Aorta (tissue), 5 donors: ENCODE measurements at regions not wholly inside any gene's neighbourhood (a gene's known extent, or its start where the extent isn't known, plus 50 kb on each side); places are given as distances from the start of the nearest gene placed in this dataset.
"Not testable (repeated sequence)": the region's sequence is repeated elsewhere in the genome, so short reads cannot be mapped to it uniquely, and the experiment has no call there.

Experiments
- ATAC-seq: fragments of 200-7000 bp; cut with Tn5 transposase; one replicate; pipeline ENCODE4 v1.9.1; 2022; ENCODE audit warnings: moderate library complexity; ENCODE audit not compliant: low FRiP score
- DNase-seq, 2 donors: peaks; one replicate each; pipeline ENCODE4 v3.0.0-alpha.2; 2020
- H3K27ac ChIP-seq, 2 donors: one replicate each; pipeline ENCODE4 v1.5.1; 2013; ENCODE audit warnings: low read length in 2 of 2, mild to moderate bottlenecking in 2 of 2, moderate library complexity in 2 of 2, control low read depth in 1 of 2, inconsistent platforms in 1 of 2, low read depth in 1 of 2
- H3K27me3 ChIP-seq, 2 donors: one replicate each; pipeline ENCODE4 v1.6.1; 2013; ENCODE audit warnings: control low read depth in 1 of 2, low read length in 1 of 2, mild to moderate bottlenecking in 1 of 2, moderate library complexity in 1 of 2; ENCODE audit not compliant: insufficient read depth in 2 of 2, control insufficient read depth in 1 of 2
- H3K36me3 ChIP-seq, 2 donors: one replicate each; pipeline ENCODE4 v1.6.1; 2013; ENCODE audit warnings: control low read depth in 1 of 2, low read length in 1 of 2, mild to moderate bottlenecking in 1 of 2; ENCODE audit not compliant: insufficient read depth in 2 of 2, control insufficient read depth in 1 of 2
- H3K4me1 ChIP-seq, 2 donors: one replicate each; pipeline ENCODE4 v1.6.1; 2013; ENCODE audit warnings: low read length in 2 of 2, control low read depth in 1 of 2, mild to moderate bottlenecking in 1 of 2, moderate library complexity in 1 of 2; ENCODE audit not compliant: insufficient read depth in 2 of 2, control insufficient read depth in 1 of 2
- H3K4me3 ChIP-seq, 2 donors: one replicate each; pipeline ENCODE4 v1.5.1; 2013; ENCODE audit warnings: low read length in 2 of 2, control low read depth in 1 of 2, mild to moderate bottlenecking in 1 of 2
- H3K9me3 ChIP-seq: one replicate; pipeline ENCODE4 v1.6.1; 2013; ENCODE audit warnings: mild to moderate bottlenecking, low read length; ENCODE audit not compliant: control insufficient read depth
- WGBS, 2 donors: extraction: QIAGEN DNeasy Blood & Tissue Kit; methylation state at CpG; one replicate each; pipeline ENCODE4 v1.1.7; 2013; 5-methylcytosine and 5-hydroxymethylcytosine counted together
- intact Hi-C, 2 donors: fragments of 100-400 bp; cut with DNase I; formaldehyde crosslinking; loops; one replicate each; pipeline versions ENCODE4 v1.14.2 to v1.15.0; 2022
- donor health status: healthy with polysubstance abuse.
- donor health status: Bipolar disorder and iron deficiency.
- donor health status: DM: no; HTN: no; CAD: no.
- donor health status: DM: no; HTN: no; CAD: no.
- donor health status: DM: yes; HTN: yes; CAD: no.

DNA sequence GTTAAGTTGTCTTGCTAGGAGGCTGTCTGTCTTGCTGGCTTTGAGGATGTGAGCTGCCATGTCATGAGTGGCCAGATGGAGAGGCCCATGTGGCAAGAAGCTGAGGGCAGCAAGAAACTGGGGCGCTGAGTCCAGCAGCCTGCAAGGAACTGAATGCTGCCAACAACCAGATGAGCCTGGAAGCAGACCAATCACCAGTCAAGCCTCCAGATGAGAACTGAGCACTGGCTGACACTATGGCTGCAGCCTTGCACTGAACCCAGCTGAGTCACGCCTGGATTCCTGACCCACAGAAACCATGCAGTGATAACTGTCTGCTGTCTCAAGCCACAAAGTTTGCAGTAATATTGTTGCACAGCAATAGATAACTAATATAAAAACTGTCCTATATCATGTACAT is 104.4 kb downstream of the UNC93B1 start:
- H3K27ac ChIP-seq, ATAC-seq, intact Hi-C loops, H3K4me1 ChIP-seq, H3K4me3 ChIP-seq, H3K9me3 ChIP-seq, H3K36me3 ChIP-seq, DNase-seq, H3K27me3 ChIP-seq: not testable (repeated sequence)
- 31 to 38% methylated on average over 2 of the region's 2 CpGs for WGBS, 2 donors

DNA sequence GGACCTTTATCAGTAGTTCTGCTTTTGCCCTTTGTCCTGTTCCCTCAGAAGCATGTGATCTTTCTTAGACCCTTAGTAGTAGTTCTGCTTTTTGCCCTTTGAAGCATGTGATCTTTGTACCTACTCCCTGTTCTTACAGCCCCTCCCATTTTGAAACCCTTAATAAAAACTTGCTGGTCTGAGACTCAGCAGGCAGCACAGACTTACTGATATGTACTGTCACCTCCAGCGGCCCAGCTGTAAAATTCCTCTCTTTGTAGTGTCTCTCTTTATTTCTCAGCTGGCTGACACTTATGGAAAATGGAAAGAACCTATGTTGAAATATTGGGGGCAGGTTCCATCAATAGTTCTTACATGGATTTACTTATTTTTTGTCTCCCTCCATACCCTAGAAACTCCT is 110.4 kb downstream of the UNC93B1 start:
- ATAC-seq, H3K4me1 ChIP-seq, intact Hi-C loops, H3K9me3 ChIP-seq, H3K27ac ChIP-seq, H3K4me3 ChIP-seq, H3K27me3 ChIP-seq, DNase-seq, H3K36me3 ChIP-seq: not testable (repeated sequence)
- 73 to 92% methylated on average over 1 of the region's 1 CpG for WGBS, 2 donors

DNA sequence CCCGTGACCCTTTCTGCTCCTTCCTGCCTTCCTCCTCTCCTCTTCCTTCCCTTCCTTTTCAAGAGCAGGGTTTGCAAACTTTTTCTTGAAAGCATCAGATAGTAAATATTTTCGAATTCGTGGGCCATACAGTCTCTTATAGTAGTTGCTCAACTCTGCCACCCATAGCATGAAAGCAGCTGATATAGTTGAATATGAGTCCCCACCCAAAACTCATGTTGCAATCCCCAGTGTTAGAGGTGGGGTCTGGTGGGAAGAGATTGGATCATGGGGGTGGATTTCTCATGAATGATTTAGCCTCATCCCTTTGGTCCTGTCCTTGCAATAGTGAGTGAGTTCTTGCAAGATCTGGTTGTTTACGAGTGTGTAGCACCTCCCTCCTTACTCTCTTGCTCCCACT is 114.3 kb downstream of the UNC93B1 start:
- ATAC-seq, H3K27ac ChIP-seq, H3K4me3 ChIP-seq, DNase-seq, H3K27me3 ChIP-seq, intact Hi-C loops, H3K9me3 ChIP-seq, H3K4me1 ChIP-seq, H3K36me3 ChIP-seq: not testable (repeated sequence)
- WGBS, 2 donors, result 86% methylated on average over 4 of the region's 4 CpGs

DNA sequence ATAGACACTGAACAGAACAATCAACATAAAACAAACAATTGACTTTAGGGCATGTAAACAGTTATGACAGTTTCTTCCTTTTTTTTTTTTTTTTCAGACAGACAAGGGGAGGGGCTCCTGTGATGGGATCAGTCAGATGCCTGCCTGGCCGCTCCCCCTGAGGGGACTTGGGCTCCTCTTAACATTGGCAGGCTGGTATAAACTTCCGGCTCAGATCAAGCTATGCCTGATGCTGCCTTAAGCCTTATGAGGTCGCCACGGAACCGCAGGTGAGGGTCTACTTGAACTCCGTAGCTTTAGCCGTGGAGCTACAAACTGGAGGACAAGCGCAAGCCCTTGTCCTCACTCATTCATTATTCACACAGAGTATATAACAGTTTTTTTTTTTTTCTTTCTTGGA is 115.8 kb downstream of the UNC93B1 start:
- H3K4me1 ChIP-seq, H3K4me3 ChIP-seq, H3K27ac ChIP-seq, H3K9me3 ChIP-seq, H3K27me3 ChIP-seq, H3K36me3 ChIP-seq, intact Hi-C loops, ATAC-seq, DNase-seq: not testable (repeated sequence)
- 77 to 88% methylated on average over 8 of the region's 8 CpGs for WGBS, 2 donors

DNA sequence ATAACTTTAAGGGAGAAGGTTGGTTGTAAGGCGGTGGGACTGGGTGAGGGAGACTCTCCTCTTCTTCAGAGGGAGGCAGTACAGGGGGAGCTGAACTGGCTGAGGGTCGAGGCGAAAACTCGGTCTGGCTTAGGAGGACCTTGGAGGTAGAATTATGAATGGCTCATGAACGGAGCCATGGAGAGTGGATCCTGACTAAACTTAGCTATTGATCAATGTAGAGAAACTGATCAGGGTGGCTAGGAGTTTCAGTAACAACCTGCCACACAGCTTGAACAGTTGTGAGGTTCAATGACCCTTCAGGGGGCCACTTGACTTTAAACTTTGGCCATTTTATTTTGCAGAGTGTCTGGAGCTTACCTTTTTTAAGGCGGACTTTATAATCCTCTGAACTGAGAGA is 117.2 kb downstream of the UNC93B1 start:
- H3K9me3 ChIP-seq, H3K36me3 ChIP-seq, DNase-seq, H3K27me3 ChIP-seq, H3K4me3 ChIP-seq, H3K27ac ChIP-seq, intact Hi-C loops, ATAC-seq, H3K4me1 ChIP-seq: not testable (repeated sequence)
- WGBS, 2 donors, result 77 to 91% methylated on average over 6 of the region's 6 CpGs

DNA sequence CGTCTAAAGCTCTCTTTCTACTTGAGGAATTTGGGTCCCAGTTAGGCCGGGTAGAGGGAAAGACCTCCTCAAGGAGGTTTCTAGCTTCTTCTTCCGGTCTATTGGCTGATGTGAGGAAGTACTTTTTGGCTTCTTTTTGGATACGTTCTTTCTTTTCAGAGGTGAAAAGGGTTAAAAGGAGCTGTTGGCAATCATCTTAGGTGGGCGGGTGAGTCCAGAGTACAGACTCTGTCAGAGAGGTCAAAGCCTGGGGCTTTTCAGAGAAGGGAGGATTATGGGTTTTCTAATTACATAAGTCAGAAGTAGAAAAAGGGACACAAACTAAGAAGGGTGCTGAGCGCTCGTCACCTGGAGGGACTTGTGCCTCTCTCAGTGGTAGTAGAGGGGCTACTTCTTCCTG is 117.7 kb downstream of the UNC93B1 start:
- H3K36me3 ChIP-seq, intact Hi-C loops, H3K27me3 ChIP-seq, ATAC-seq, H3K4me1 ChIP-seq, DNase-seq, H3K4me3 ChIP-seq, H3K27ac ChIP-seq, H3K9me3 ChIP-seq: not testable (repeated sequence)
- WGBS, 2 donors, result 56 to 60% methylated on average over 7 of the region's 7 CpGs

DNA sequence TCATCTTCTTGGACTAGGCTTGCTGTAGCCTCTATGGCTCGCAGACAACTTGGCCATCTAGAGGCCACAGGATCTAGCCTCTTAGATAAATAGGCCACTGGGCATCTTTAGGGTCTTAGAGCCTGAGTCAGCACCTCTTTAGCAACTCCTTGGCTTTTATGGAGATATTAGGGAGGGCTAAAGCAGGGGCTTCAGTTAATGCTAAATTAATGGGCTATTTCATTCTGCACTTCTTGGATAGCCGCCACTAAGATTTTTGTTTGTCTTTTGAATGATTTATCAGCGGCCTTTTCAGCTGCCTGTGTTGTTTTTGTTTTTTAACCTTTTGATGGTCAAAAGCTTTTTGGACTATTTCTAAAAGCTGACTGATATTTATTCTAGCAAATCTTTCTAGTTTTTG is 118.3 kb downstream of the UNC93B1 start:
- WGBS, 2 donors, result 19 to 22% methylated on average over 3 of the region's 3 CpGs
- intact Hi-C loops, H3K27ac ChIP-seq: not testable (repeated sequence)

DNA sequence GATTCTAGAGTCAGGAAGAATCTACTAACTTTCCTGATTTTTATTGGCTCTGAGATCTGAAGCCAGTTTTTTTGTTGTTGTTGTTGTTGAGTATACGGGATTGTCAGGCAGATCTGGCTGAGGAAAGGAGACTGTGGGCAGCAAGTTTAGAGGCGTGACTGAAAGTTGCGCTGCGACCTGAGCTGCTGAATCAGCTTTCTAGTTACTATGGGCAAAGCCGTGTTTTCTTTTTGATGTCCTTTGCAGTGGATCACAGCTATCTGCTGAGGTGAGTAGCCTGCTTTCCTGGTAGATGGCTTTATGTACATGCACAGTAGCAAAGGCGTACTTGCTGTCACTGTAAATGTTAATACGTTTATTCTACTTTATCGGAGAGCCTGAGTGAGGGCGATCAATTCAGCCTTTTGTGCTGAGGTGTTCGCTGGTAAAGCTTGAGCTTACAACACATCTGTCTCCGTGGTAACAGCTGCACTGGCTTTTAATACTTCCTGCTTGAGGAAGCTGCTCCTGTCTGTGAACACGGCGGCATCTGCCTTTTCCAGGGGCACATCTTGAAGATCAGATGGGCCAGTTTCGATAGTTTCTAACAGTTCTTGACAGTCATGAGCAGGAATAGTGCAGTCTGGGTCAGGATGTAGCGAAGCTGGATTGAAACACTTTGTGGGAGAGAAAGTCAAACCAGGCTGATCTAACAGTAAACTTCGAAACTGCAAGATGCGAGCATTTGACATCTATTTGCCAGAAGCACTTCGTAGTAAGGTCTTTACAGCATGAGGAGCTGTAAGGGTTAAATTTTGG is 118.9 kb downstream of the UNC93B1 start:
- DNase-seq, ATAC-seq, H3K4me1 ChIP-seq, H3K27me3 ChIP-seq, H3K4me3 ChIP-seq, intact Hi-C loops, H3K36me3 ChIP-seq, H3K9me3 ChIP-seq, H3K27ac ChIP-seq: not testable (repeated sequence)
- 47 to 58% methylated on average over 18 of the region's 18 CpGs for WGBS, 2 donors

More for the DNA sequence above, 118.3 kb downstream of the UNC93B1 start:
- not testable (repeated sequence) for H3K27me3 ChIP-seq, H3K36me3 ChIP-seq, H3K4me1 ChIP-seq, H3K4me3 ChIP-seq, DNase-seq, H3K9me3 ChIP-seq, ATAC-seq

DNA sequence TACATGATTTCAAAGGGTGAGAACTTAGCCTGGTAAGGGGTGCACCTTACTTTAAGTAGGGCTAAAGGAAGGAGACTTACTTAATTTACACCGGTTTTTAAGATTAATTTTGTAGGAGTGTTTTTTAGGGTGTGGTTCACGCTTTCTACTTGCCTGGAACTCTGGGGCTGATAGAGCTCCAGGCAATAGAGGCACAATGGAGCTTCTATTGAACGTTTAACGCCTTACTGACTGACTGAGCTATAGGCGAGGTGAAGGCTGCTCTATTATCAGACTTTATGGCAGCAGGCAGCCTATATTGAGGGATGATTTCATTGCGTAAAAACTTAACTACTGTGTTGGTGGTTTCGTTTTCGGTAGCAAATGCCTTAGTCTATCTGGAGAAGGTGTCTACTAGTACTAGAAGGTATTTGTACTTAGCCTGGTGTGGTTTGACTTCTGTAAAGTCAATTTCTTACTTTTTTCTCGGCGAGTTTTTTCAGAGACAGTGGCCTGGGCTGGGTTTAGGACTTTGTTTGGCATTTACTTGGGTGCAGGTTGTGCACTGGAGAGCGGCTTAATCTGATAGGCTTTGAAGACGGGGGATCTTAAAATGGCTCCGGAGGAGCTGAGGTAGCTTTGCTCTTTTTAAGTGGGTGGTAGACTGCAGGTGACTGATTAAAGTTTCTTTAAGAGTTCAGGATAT is 119.7 kb downstream of the UNC93B1 start:
- H3K27me3 ChIP-seq, H3K4me3 ChIP-seq, DNase-seq, H3K4me1 ChIP-seq, intact Hi-C loops, H3K27ac ChIP-seq, H3K36me3 ChIP-seq, H3K9me3 ChIP-seq, ATAC-seq: not testable (repeated sequence)
- WGBS, 2 donors, result 67 to 73% methylated on average over 13 of the region's 13 CpGs
